PFSK-1 (cell line): ENCODE measurements at regions not wholly inside any gene's neighbourhood (a gene's known extent, or its start where the extent isn't known, plus 50 kb on each side); places are given as distances from the start of the nearest gene placed in this dataset.

Experiments used
- FOXP2 ChIP-seq: optimal IDR thresholded peaks from 2 replicates; pipeline ENCODE3; 2011; ENCODE audit warnings: borderline replicate concordance, control low read depth, inconsistent platforms; ENCODE audit not compliant: insufficient read depth; ENCODE audit errors: extremely low read length, extremely low read depth
- POLR2AphosphoS5 ChIP-seq: IDR thresholded peaks from 2 replicates; pipeline ENCODE4 v1.6.1; 2012; ENCODE audit warnings: low read depth, mild to moderate bottlenecking, control low read depth, low read length, moderate library complexity
- REST ChIP-seq, 2 experiments: IDR thresholded peaks; 2 replicates each; pipeline versions ENCODE4 v1.6.1 to v1.8.0; 2011 to 2012; ENCODE audit warnings: low read depth in 2 of 2, low read length in 2 of 2, control low read depth in 1 of 2, inconsistent platforms in 1 of 2, mild to moderate bottlenecking in 1 of 2, moderate library complexity in 1 of 2; ENCODE audit not compliant: insufficient read depth in 1 of 2
- SIN3A ChIP-seq: IDR thresholded peaks from 2 replicates; pipeline ENCODE4 v1.6.1; 2012; ENCODE audit warnings: mild to moderate bottlenecking, low read length, moderate library complexity, borderline replicate concordance; ENCODE audit not compliant: insufficient read depth
- TAF1 ChIP-seq: IDR thresholded peaks from 2 replicates; pipeline ENCODE4 v1.6.1; 2012; ENCODE audit warnings: low read length, control low read depth, borderline replicate concordance; ENCODE audit not compliant: insufficient read depth

DNA sequence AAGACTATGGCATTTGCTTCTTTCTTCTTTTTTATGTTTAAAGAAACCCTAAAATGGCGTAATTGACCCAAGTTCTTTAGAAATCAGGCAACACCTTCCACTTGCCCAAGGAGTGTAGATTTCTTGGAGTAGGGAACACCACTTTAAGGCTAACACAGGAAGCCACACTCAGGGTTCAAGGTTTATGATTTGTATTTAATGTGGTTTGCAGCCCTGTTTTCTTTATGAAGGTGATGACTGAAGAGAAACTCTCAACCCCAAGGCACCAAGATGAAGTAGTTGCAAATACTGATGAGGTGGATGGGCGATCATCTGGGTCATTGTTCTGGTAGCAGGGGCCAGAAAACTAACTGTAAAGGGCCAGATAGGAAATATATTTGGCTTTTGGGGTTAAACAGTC lies 101.1 kb downstream of the DLEU7 start:
- no peak for TF ChIP-seq TAF1
- TF ChIP-seq POLR2AphosphoS5 = no peak
- TF ChIP-seq REST (IDR thresholded peaks at IDR 0.05; ENCODE audit: insufficient read depth in 1 of 2, low read depth in 2 of 2, low read length in 2 of 2) = no peak
- no peak for TF ChIP-seq FOXP2
- TF ChIP-seq SIN3A = no peak
